OCI-LY3 (cell line): ENCODE measurements at regions not wholly inside any gene's neighbourhood (a gene's known extent, or its start where the extent isn't known, plus 50 kb on each side); places are given as distances from the start of the nearest gene placed in this dataset.

Experiments
- CTCF ChIP-seq: fragments of 200-600, 300-600 bp; sonication (generic); IDR thresholded peaks from 2 replicates; pipeline ENCODE4 v1.5.1; 2014; ENCODE audit warnings: antibody characterized with exemption, low read length, low read depth
- EZH2phosphoT487 ChIP-seq: fragments of 200-600 bp; shearing (Covaris generic); IDR thresholded peaks from 2 replicates; pipeline ENCODE4 v1.6.1; 2018; ENCODE audit warnings: antibody characterized with exemption, mixed run types, low read depth

GRCh38 chr5:174481737-174482136 is 242.6 kb upstream of the MSX2 start:
- no peak for TF ChIP-seq CTCF
- TF ChIP-seq EZH2phosphoT487: no peak
